ENCODE measurements at regions not wholly inside any gene's neighbourhood (a gene's known extent, or its start where the extent isn't known, plus 50 kb on each side); places are given as distances from the start of the nearest gene placed in this dataset.

GRCh38 chr12:88428350-88428749 is 151.9 kb downstream of the KITLG start:
- peaks cover 7% of the 10 kb centered on the region for H3K36me3 Mint-ChIP-seq (ENCODE audit: insufficient read depth)
- no peak for TF ChIP-seq CTCF (IDR thresholded peaks at IDR 0.05; ENCODE audit: unreplicated experiment)
- H3K27me3 Mint-ChIP-seq, result no peaks in the 10 kb centered on the region
- H3K27ac Mint-ChIP-seq, result no peak overlapping the region
- no peak overlapping the region for H3K4me3 Mint-ChIP-seq (ENCODE audit: low read depth)
- DNase-seq (ENCODE audit: low spot score, unreplicated experiment), result no peak
- H3K4me1 Mint-ChIP-seq (ENCODE audit: low read depth), result peaks cover 35% of the 10 kb centered on the region
- H3K9me3 Mint-ChIP-seq (ENCODE audit: low read depth), result peaks cover 12% of the 10 kb centered on the region

GRCh38 chr12:88431246-88431645 is 149.0 kb downstream of the KITLG start:
- no peak for DNase-seq (ENCODE audit: low spot score, unreplicated experiment)
- peaks cover 33% of the 10 kb centered on the region for H3K4me1 Mint-ChIP-seq (ENCODE audit: low read depth)
- peaks cover 7% of the 10 kb centered on the region for H3K36me3 Mint-ChIP-seq (ENCODE audit: insufficient read depth)
- peaks cover 12% of the 10 kb centered on the region for H3K9me3 Mint-ChIP-seq (ENCODE audit: low read depth)
- H3K27me3 Mint-ChIP-seq, result no peaks in the 10 kb centered on the region
- peak overlapping the region; percentile 26 for H3K27ac Mint-ChIP-seq
- TF ChIP-seq CTCF (IDR thresholded peaks at IDR 0.05; ENCODE audit: unreplicated experiment), result no peak
- no peak overlapping the region for H3K4me3 Mint-ChIP-seq (ENCODE audit: low read depth)

GRCh38 chr12:88432531-88433490 is 147.5 kb downstream of the KITLG start:
- H3K4me3 Mint-ChIP-seq (ENCODE audit: low read depth), result no peak overlapping the region
- no peak for DNase-seq (ENCODE audit: low spot score, unreplicated experiment)
- TF ChIP-seq CTCF (IDR thresholded peaks at IDR 0.05; ENCODE audit: unreplicated experiment), result no peak
- peaks cover 7% of the 10 kb centered on the region for H3K36me3 Mint-ChIP-seq (ENCODE audit: insufficient read depth)
- H3K27me3 Mint-ChIP-seq, result no peaks in the 10 kb centered on the region
- H3K27ac Mint-ChIP-seq, result no peak overlapping the region
- H3K9me3 Mint-ChIP-seq (ENCODE audit: low read depth), result peaks cover 11% of the 10 kb centered on the region
- peaks cover 33% of the 10 kb centered on the region for H3K4me1 Mint-ChIP-seq (ENCODE audit: low read depth)

- DNase-seq (ENCODE audit: low spot score, unreplicated experiment), result no peak
- Mint-ChIP-seq H3K27ac (no peak overlapping the region), H3K4me3 (ENCODE audit: low read depth) (no peak overlapping the region), H3K4me1 (ENCODE audit: low read depth) (peaks cover 33% of the 10 kb centered on the region), H3K27me3 (no peaks in the 10 kb centered on the region), H3K9me3 (ENCODE audit: low read depth) (peaks cover 10% of the 10 kb centered on the region), H3K36me3 (ENCODE audit: insufficient read depth) (peaks cover 5% of the 10 kb centered on the region)
- TF ChIP-seq CTCF (IDR thresholded peaks at IDR 0.05; ENCODE audit: unreplicated experiment), result no peak
These were observed 146.1 kb downstream of the KITLG start for GRCh38 chr12:88433997-88434703.

- Mint-ChIP-seq H3K27ac (no peak overlapping the region), H3K36me3 (ENCODE audit: insufficient read depth) (peaks cover 3% of the 10 kb centered on the region), H3K4me3 (ENCODE audit: low read depth) (no peak overlapping the region), H3K4me1 (ENCODE audit: low read depth) (peaks cover 28% of the 10 kb centered on the region), H3K27me3 (no peaks in the 10 kb centered on the region), H3K9me3 (ENCODE audit: low read depth) (peaks cover 21% of the 10 kb centered on the region)
- no peak for DNase-seq (ENCODE audit: low spot score, unreplicated experiment)
- no peak for TF ChIP-seq CTCF (IDR thresholded peaks at IDR 0.05; ENCODE audit: unreplicated experiment)
These were observed 144.8 kb downstream of the KITLG start for GRCh38 chr12:88435334-88436076.
